HepG2 (cell line): ENCODE measurements at regions not wholly inside any gene's neighbourhood (a gene's known extent, or its start where the extent isn't known, plus 50 kb on each side); places are given as distances from the start of the nearest gene placed in this dataset.

ENCODE experiments used
- ATAC-seq: fragments of 200-7000 bp; cut with Tn5 transposase; 3 replicates; pipeline ENCODE4 v1.9.1; 2020; ENCODE audit warnings: mild to moderate bottlenecking, moderate library complexity
- BruUV-seq: library from RNA; stranded (reverse); fragments of 400-500 nt; replicated peaks from 2 replicates; lab custom pipeline; 2021; lab: Mats Ljungman, UMichigan
- CTCF ChIA-PET: fragments of 300-600 bp; formaldehyde crosslinking; extraction: SDS; loops from one replicate; lab custom pipeline; 2021; ENCODE audit warnings: low total read pairs, inconsistent platforms, low intra/inter-chr PET ratio; lab: Yijun Ruan, JAX
- POLR2A ChIA-PET: fragments of 350-600 bp; sonication (Branson Sonifier 250); formaldehyde crosslinking; loops from one replicate; lab custom pipeline; 2020; ENCODE audit warnings: antibody characterized with exemption, inconsistent platforms; lab: Yijun Ruan, JAX
- DNase-seq: peaks from one replicate; pipeline ENCODE4 v3.0.0-alpha.2; 2015; ENCODE audit warnings: low spot score
- FAIRE-seq: peaks from 3 replicates; lab custom pipeline; 2011; peaks lifted over from hg19 to GRCh38; lab: Jason Lieb, UNC
- H2AFZ ChIP-seq: one replicate; pipeline ENCODE4 v1.6.1; 2011; ENCODE audit warnings: low read length, inconsistent platforms
- H3K27ac ChIP-seq: fragments of 300-600 bp; 3 replicates; pipeline ENCODE4 v1.8.0; 2011; ENCODE audit warnings: mixed run types, mild to moderate bottlenecking, mixed read lengths, low read length, inconsistent platforms; ENCODE audit not compliant: insufficient read depth; ENCODE audit errors: extremely low read length
- H3K27me3 ChIP-seq, 2 experiments: fragments of 200-600 bp in 1 of 2; 2 replicates in 1 of 2; 3 replicates in 1 of 2; pipeline versions ENCODE4 v1.6.0 to v1.8.0; 2011; ENCODE audit warnings: low read length in 2 of 2, mild to moderate bottlenecking in 2 of 2, moderate library complexity in 2 of 2, inconsistent platforms in 1 of 2; ENCODE audit not compliant: insufficient read depth in 2 of 2, control insufficient read depth in 1 of 2
- H3K36me3 ChIP-seq, 2 experiments: fragments of 200-600 bp in 1 of 2; replicated peaks in 1 of 2; 2 replicates in 1 of 2; 3 replicates in 1 of 2; pipeline versions ENCODE4 v1.5.1 to v1.8.0; 2011; ENCODE audit warnings: low read length in 2 of 2, inconsistent platforms in 1 of 2; ENCODE audit not compliant: insufficient read depth in 2 of 2, control insufficient read depth in 1 of 2
- H3K4me1 ChIP-seq: 2 replicates; pipeline ENCODE4 v1.5.1; 2012; ENCODE audit warnings: low read length, inconsistent platforms; ENCODE audit not compliant: insufficient read depth
- H3K4me2 ChIP-seq: 2 replicates; pipeline ENCODE4 v1.6.0; 2011; ENCODE audit warnings: low read depth, low read length, inconsistent platforms
- H3K4me3 ChIP-seq, 3 experiments: fragments of 200-600 bp in 1 of 3; sonication (generic), shearing (Covaris generic) in 1 of 3; replicated peaks in 1 of 3; 2 replicates each; pipeline ENCODE4 v1.5.1; 2011 to 2016; ENCODE audit warnings: low read length in 3 of 3, inconsistent platforms in 2 of 3, low read depth in 2 of 3, mild to moderate bottlenecking in 2 of 3, control low read depth in 1 of 3, mixed read lengths in 1 of 3; ENCODE audit not compliant: insufficient read depth in 1 of 3
- H3K79me2 ChIP-seq: one replicate; pipeline ENCODE4 v1.6.1; 2011; ENCODE audit warnings: low read length, inconsistent platforms; ENCODE audit not compliant: insufficient read depth
- H3K9ac ChIP-seq: 2 replicates; pipeline ENCODE4 v1.6.0; 2011; ENCODE audit warnings: mild to moderate bottlenecking, low read depth, low read length, inconsistent platforms; ENCODE audit not compliant: insufficient read depth
- H3K9me3 ChIP-seq: 2 replicates; pipeline ENCODE4 v1.5.1; 2012; ENCODE audit warnings: mild to moderate bottlenecking, low read length
- H4K20me1 ChIP-seq: 2 replicates; pipeline ENCODE4 v1.6.0; 2011; ENCODE audit warnings: inconsistent platforms, mild to moderate bottlenecking, low read length, moderate library complexity; ENCODE audit not compliant: insufficient read depth
- ATRX ChIP-seq: sonication (generic); formaldehyde crosslinking; IDR thresholded peaks from 2 replicates; pipeline ENCODE4 v1.4.0; 2020; ENCODE audit warnings: missing genetic modification reagents, borderline replicate concordance
- FOXM1 ChIP-seq: sonication (generic); formaldehyde crosslinking; IDR thresholded peaks from 2 replicates; pipeline ENCODE4 v1.5.0; 2020; ENCODE audit warnings: missing genetic modification reagents
- HNRNPK ChIP-seq: fragments of 200-400 bp; formaldehyde crosslinking; IDR thresholded peaks from 2 replicates; pipeline ENCODE4 v1.6.1; 2018; ENCODE audit warnings: low read length, low read depth, moderate library complexity, mild to moderate bottlenecking; ENCODE audit not compliant: poor library complexity, severe bottlenecking
- MEF2D ChIP-seq: sonication (generic); formaldehyde crosslinking; IDR thresholded peaks from 2 replicates; pipeline ENCODE4 v1.5.1; 2020; ENCODE audit warnings: mild to moderate bottlenecking, missing genetic modification reagents
- RORA ChIP-seq: sonication (generic); formaldehyde crosslinking; IDR thresholded peaks from 2 replicates; pipeline ENCODE4 v1.5.0; 2020; ENCODE audit warnings: mild to moderate bottlenecking, missing genetic modification reagents, moderate library complexity
- SNAPC5 ChIP-seq: sonication (generic); formaldehyde crosslinking; IDR thresholded peaks from 2 replicates; pipeline ENCODE4 v1.8.1; 2023; ENCODE audit warnings: mild to moderate bottlenecking, missing genetic modification reagents, borderline replicate concordance
- TAF1 ChIP-seq: sonication (generic); formaldehyde crosslinking; IDR thresholded peaks from 2 replicates; pipeline ENCODE4 v1.4.0; 2020; ENCODE audit warnings: missing genetic modification reagents
- TCF7L2 ChIP-seq: IDR thresholded peaks from 2 replicates; pipeline ENCODE4 v1.6.1; 2011; ENCODE audit warnings: mild to moderate bottlenecking, low read depth, low read length, moderate library complexity
- TSC22D2 ChIP-seq: sonication (generic); formaldehyde crosslinking; IDR thresholded peaks from 2 replicates; pipeline ENCODE4 v1.5.1; 2020; ENCODE audit warnings: missing genetic modification reagents, mild to moderate bottlenecking, borderline replicate concordance
- XBP1 ChIP-seq: sonication (generic); formaldehyde crosslinking; IDR thresholded peaks from 2 replicates; pipeline ENCODE4 v1.5.0; 2020; ENCODE audit warnings: missing genetic modification reagents
- ZBTB2 ChIP-seq: sonication (generic); formaldehyde crosslinking; IDR thresholded peaks from 2 replicates; pipeline ENCODE4 v1.8.0; 2022; ENCODE audit warnings: low read depth, missing genetic modification reagents
- ZNF296 ChIP-seq: sonication (generic); formaldehyde crosslinking; conservative IDR thresholded peaks from 2 replicates; pipeline ENCODE4 v1.5.0; 2020; ENCODE audit warnings: mild to moderate bottlenecking, missing genetic modification reagents
- ZNF333 ChIP-seq: sonication (generic); formaldehyde crosslinking; IDR thresholded peaks from 2 replicates; pipeline ENCODE4 v1.4.0; 2020; ENCODE audit warnings: mild to moderate bottlenecking, missing genetic modification reagents, borderline replicate concordance
- ZNF672 ChIP-seq: sonication (generic); formaldehyde crosslinking; IDR thresholded peaks from 2 replicates; pipeline ENCODE4 v1.8.1; 2022; ENCODE audit warnings: missing genetic modification reagents
- ZNF747 ChIP-seq: sonication (generic); formaldehyde crosslinking; IDR thresholded peaks from 2 replicates; pipeline ENCODE4 v1.8.1; 2023; ENCODE audit warnings: missing genetic modification reagents, mild to moderate bottlenecking, borderline replicate concordance
- WGBS: methylation state at CpG from one replicate; pipeline ENCODE4 v1.1.6; 2017; ENCODE audit warnings: low lambda C conversion rate; 5-methylcytosine and 5-hydroxymethylcytosine counted together
- in situ Hi-C: cut with HindIII; loops from 2 replicates; pipeline ENCODE4 v1.10.0; 2017; ENCODE audit warnings: low pct_unique_long_range_greater_than_20kb; ENCODE audit not compliant: extremely low pct_ligation_motif_present
- intact Hi-C: fragments of 100-400 bp; cut with micrococcal nuclease; formaldehyde crosslinking; loops from one replicate; pipeline ENCODE4 v1.10.0; 2022; ENCODE audit not compliant: unreplicated experiment
- TF ChIP-seq, protein P1 (sequence below): IDR thresholded peaks from 2 replicates; pipeline ENCODE4 v1.6.1; 2012; ENCODE audit warnings: low read depth, low read length, improper control_type of control experiment
- TF ChIP-seq, protein P2 (sequence below): sonication (generic); formaldehyde crosslinking; IDR thresholded peaks from 2 replicates; pipeline ENCODE4 v1.5.0; 2020; ENCODE audit warnings: missing genetic modification reagents, mild to moderate bottlenecking, borderline replicate concordance

DNA sequence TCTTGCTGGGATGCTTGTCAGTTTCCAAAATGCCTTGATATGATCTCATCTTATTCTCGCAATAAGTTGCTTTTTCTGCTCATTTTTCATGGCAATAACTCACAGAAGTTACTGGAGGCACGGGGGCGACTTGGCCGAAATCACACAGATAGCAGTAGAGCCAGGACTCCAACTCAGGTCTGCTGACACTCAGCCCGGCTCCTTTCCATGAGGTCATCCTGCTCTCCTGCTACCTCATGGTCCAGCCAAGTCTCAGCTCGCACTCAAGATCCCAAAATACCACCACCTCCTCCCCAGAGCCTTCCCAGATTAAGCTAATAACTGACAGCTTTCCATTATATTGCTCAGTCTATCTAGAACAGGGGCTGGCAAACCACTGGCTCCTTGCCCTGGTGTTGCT is 269.5 kb downstream of the MAP2K4 start:
- in situ Hi-C loops (no loop called here), intact Hi-C loops (no loop called here)
- BruUV-seq: no TSS peak
- ChIA-PET POLR2A (no interaction called here), CTCF (no interaction called here)
- no peaks in the 10 kb centered on the region for H3K36me3 ChIP-seq
- H3K4me2 ChIP-seq: no peak overlapping the region
- H3K27ac ChIP-seq: no peak overlapping the region
- under 1% methylated on average over 6 of the region's 6 CpGs for WGBS
- no peak overlapping the region for H3K9ac ChIP-seq
- no peaks in the 10 kb centered on the region for H3K4me1 ChIP-seq
- H3K27me3 ChIP-seq: no peaks in the 10 kb centered on the region
- H3K9me3 ChIP-seq: no peaks in the 10 kb centered on the region
- ATAC-seq (no peak), FAIRE-seq (no peak), DNase-seq (no peak)
- H3K4me3 ChIP-seq: no peak overlapping the region
- TF ChIP-seq ZNF296 (CRISPR knock-in tag) (no peak), SNAPC5 (no peak), XBP1 (CRISPR knock-in tag) (no peak), RORA (CRISPR knock-in tag) (no peak), ZNF672 (CRISPR knock-in tag) (no peak), ZBTB2 (CRISPR knock-in tag) (no peak), FOXM1 (CRISPR knock-in tag) (no peak), ATRX (CRISPR knock-in tag) (no peak), TSC22D2 (CRISPR knock-in tag) (no peak), ZNF747 (CRISPR knock-in tag) (no peak), ZNF333 (CRISPR knock-in tag) (no peak), TAF1 (CRISPR knock-in tag) (no peak), MEF2D (no peak), HNRNPK (no peak), TCF7L2 (no peak)
- TF ChIP-seq, protein P1, sequence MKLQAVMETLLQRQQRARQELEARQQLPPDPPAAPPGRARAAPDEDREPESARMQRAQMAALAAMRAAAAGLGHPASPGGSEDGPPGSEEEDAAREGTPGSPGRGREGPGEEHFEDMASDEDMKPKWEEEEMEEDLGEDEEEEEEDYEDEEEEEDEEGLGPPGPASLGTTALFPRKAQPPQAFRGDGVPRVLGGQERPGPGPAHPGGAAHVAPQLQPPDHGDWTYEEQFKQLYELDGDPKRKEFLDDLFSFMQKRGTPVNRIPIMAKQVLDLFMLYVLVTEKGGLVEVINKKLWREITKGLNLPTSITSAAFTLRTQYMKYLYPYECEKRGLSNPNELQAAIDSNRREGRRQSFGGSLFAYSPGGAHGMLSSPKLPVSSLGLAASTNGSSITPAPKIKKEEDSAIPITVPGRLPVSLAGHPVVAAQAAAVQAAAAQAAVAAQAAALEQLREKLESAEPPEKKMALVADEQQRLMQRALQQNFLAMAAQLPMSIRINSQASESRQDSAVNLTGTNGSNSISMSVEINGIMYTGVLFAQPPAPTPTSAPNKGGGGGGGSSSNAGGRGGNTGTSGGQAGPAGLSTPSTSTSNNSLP: no peak
- TF ChIP-seq, protein P2, sequence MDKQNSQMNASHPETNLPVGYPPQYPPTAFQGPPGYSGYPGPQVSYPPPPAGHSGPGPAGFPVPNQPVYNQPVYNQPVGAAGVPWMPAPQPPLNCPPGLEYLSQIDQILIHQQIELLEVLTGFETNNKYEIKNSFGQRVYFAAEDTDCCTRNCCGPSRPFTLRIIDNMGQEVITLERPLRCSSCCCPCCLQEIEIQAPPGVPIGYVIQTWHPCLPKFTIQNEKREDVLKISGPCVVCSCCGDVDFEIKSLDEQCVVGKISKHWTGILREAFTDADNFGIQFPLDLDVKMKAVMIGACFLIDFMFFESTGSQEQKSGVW: no peak
- no peaks in the 10 kb centered on the region for H4K20me1 ChIP-seq
- H2AFZ ChIP-seq: no peak overlapping the region
- H3K79me2 ChIP-seq: no peaks in the 10 kb centered on the region
